ENCODE measurements at regions not wholly inside any gene's neighbourhood (a gene's known extent, or its start where the extent isn't known, plus 50 kb on each side); places are given as distances from the start of the nearest gene placed in this dataset.

GRCh38 chr17:71158437-71158836 is 962.4 kb upstream of the SOX9 start:
- DNase-seq (ENCODE audit: extremely low read depth, insufficient read length) = no peak
- Histone ChIP-seq H3K27me3 (replicated peaks; ENCODE audit: control insufficient read depth, insufficient read depth, low read length) (no peaks in the 10 kb centered on the region), H3K36me3 (ENCODE audit: control insufficient read depth, insufficient read depth, low read length) (no peaks in the 10 kb centered on the region), H3K4me3 (replicated peaks; ENCODE audit: low read depth, low read length) (no peak overlapping the region)
- TF ChIP-seq CTCF (IDR thresholded peaks at IDR 0.05; ENCODE audit: insufficient read depth, low read length, poor library complexity, severe bottlenecking) = no peak

- Histone ChIP-seq H3K4me3 (replicated peaks; ENCODE audit: low read depth, low read length) (no peak overlapping the region), H3K27me3 (replicated peaks; ENCODE audit: control insufficient read depth, insufficient read depth, low read length) (no peaks in the 10 kb centered on the region), H3K36me3 (ENCODE audit: control insufficient read depth, insufficient read depth, low read length) (no peaks in the 10 kb centered on the region)
- TF ChIP-seq CTCF (IDR thresholded peaks at IDR 0.05; ENCODE audit: insufficient read depth, low read length, poor library complexity, severe bottlenecking) = no peak
- no peak for DNase-seq (ENCODE audit: extremely low read depth, insufficient read length)
Measured at GRCh38 chr17:71163121-71163812, 957.6 kb upstream of the SOX9 start.

- H3K36me3 ChIP-seq (ENCODE audit: control insufficient read depth, insufficient read depth, low read length) = no peaks in the 10 kb centered on the region
- no peaks in the 10 kb centered on the region for H3K27me3 ChIP-seq (replicated peaks; ENCODE audit: control insufficient read depth, insufficient read depth, low read length)
- no peak for TF ChIP-seq CTCF (IDR thresholded peaks at IDR 0.05; ENCODE audit: insufficient read depth, low read length, poor library complexity, severe bottlenecking)
- no peak for DNase-seq (ENCODE audit: extremely low read depth, insufficient read length)
- no peak overlapping the region for H3K4me3 ChIP-seq (replicated peaks; ENCODE audit: low read depth, low read length)
Measured at GRCh38 chr17:71163813-71164122, 957.1 kb upstream of the SOX9 start.

- H3K27me3 ChIP-seq (replicated peaks; ENCODE audit: control insufficient read depth, insufficient read depth, low read length) = no peaks in the 10 kb centered on the region
- no peak for TF ChIP-seq CTCF (IDR thresholded peaks at IDR 0.05; ENCODE audit: insufficient read depth, low read length, poor library complexity, severe bottlenecking)
- H3K36me3 ChIP-seq (ENCODE audit: control insufficient read depth, insufficient read depth, low read length) = no peaks in the 10 kb centered on the region
- H3K4me3 ChIP-seq (replicated peaks; ENCODE audit: low read depth, low read length) = no peak overlapping the region
- DNase-seq (ENCODE audit: extremely low read depth, insufficient read length) = no peak
Measured at GRCh38 chr17:71164561-71164960, 956.3 kb upstream of the SOX9 start.

- no peaks in the 10 kb centered on the region for H3K36me3 ChIP-seq (ENCODE audit: control insufficient read depth, insufficient read depth, low read length)
- no peak for TF ChIP-seq CTCF (IDR thresholded peaks at IDR 0.05; ENCODE audit: insufficient read depth, low read length, poor library complexity, severe bottlenecking)
- H3K4me3 ChIP-seq (replicated peaks; ENCODE audit: low read depth, low read length) = no peak overlapping the region
- no peak for DNase-seq (ENCODE audit: extremely low read depth, insufficient read length)
- no peaks in the 10 kb centered on the region for H3K27me3 ChIP-seq (replicated peaks; ENCODE audit: control insufficient read depth, insufficient read depth, low read length)
Measured at GRCh38 chr17:71166311-71166710, 954.5 kb upstream of the SOX9 start.

Measured in GM06990 (cell line).